IMR-90 (cell line): ENCODE measurements at regions not wholly inside any gene's neighbourhood (a gene's known extent, or its start where the extent isn't known, plus 50 kb on each side); places are given as distances from the start of the nearest gene placed in this dataset.

ENCODE experiments used
- ATAC-seq: fragments of 200-7000 bp; cut with Tn5 transposase; 2 replicates; pipeline ENCODE4 v1.9.1; 2020; ENCODE audit warnings: low read depth, mild to moderate bottlenecking, moderate library complexity
- BruUV-seq: library from RNA; stranded (reverse); fragments of 400-500 nt; replicated peaks from 2 replicates; lab custom pipeline; 2021; lab: Mats Ljungman, UMichigan
- CTCF ChIA-PET: fragments of 300-600 bp; formaldehyde crosslinking; extraction: SDS; loops from one replicate; lab custom pipeline; 2021; ENCODE audit warnings: antibody characterized with exemption; lab: Yijun Ruan, JAX
- POLR2A ChIA-PET: fragments of 300-600 bp; sonication (Branson Sonifier 250); formaldehyde crosslinking; loops from one replicate; lab custom pipeline; 2022; ENCODE audit warnings: antibody characterized with exemption; ENCODE audit not compliant: unreplicated experiment; lab: Charles Lee
- DNase-seq: peaks from one replicate; pipeline ENCODE4 v3.0.0; 2013
- H2AFZ ChIP-seq: replicated peaks from 2 replicates; pipeline ENCODE3; 2013; ENCODE audit warnings: low read length, mild to moderate bottlenecking; ENCODE audit not compliant: poor library complexity
- H2AK5ac ChIP-seq: 2 replicates; pipeline ENCODE4 v1.6.1; 2013; ENCODE audit warnings: low read depth, low read length, inconsistent platforms
- H2AK9ac ChIP-seq: replicated peaks from 2 replicates; pipeline ENCODE3; 2013; ENCODE audit warnings: mild to moderate bottlenecking, low read depth, low read length, moderate library complexity; ENCODE audit not compliant: poor library complexity
- H2BK120ac ChIP-seq: 2 replicates; pipeline ENCODE4 v1.6.1; 2013; ENCODE audit warnings: low read depth, low read length, inconsistent platforms
- H2BK15ac ChIP-seq: 3 replicates; pipeline ENCODE4 v1.6.1; 2013; ENCODE audit warnings: low read depth, low read length, inconsistent platforms
- H2BK20ac ChIP-seq: 2 replicates; pipeline ENCODE4 v1.6.1; 2013; ENCODE audit warnings: low read depth, mild to moderate bottlenecking, inconsistent platforms, low read length, moderate library complexity
- H2BK5ac ChIP-seq: 2 replicates; pipeline ENCODE4 v1.6.1; 2013; ENCODE audit warnings: mild to moderate bottlenecking, low read depth, low read length, inconsistent platforms; ENCODE audit not compliant: poor library complexity, severe bottlenecking
- H3K14ac ChIP-seq: replicated peaks from 2 replicates; pipeline ENCODE4 v1.6.1; 2013; ENCODE audit warnings: low read depth, low read length, inconsistent platforms
- H3K18ac ChIP-seq: 2 replicates; pipeline ENCODE4 v1.6.1; 2013; ENCODE audit warnings: low read depth, low read length, control low read depth
- H3K23ac ChIP-seq: 2 replicates; pipeline ENCODE4 v1.6.1; 2013; ENCODE audit warnings: low read depth, low read length, inconsistent platforms
- H3K27ac ChIP-seq: 2 replicates; pipeline ENCODE4 v1.5.1; 2013; ENCODE audit warnings: mild to moderate bottlenecking, control low read depth, low read length; ENCODE audit not compliant: insufficient read depth
- H3K27me3 ChIP-seq: 2 replicates; pipeline ENCODE4 v1.6.1; 2013; ENCODE audit warnings: low read length; ENCODE audit not compliant: control insufficient read depth, insufficient read depth
- H3K36me3 ChIP-seq: 2 replicates; pipeline ENCODE4 v1.6.1; 2013; ENCODE audit warnings: low read length, mixed read lengths; ENCODE audit not compliant: control insufficient read depth, insufficient read depth
- H3K4ac ChIP-seq: 2 replicates; pipeline ENCODE4 v1.6.1; 2013; ENCODE audit warnings: low read depth, low read length, inconsistent platforms
- H3K4me1 ChIP-seq: 2 replicates; pipeline ENCODE4 v1.6.1; 2013; ENCODE audit warnings: low read length, mixed read lengths; ENCODE audit not compliant: control insufficient read depth, insufficient read depth
- H3K4me2 ChIP-seq: 2 replicates; pipeline ENCODE4 v1.6.1; 2013; ENCODE audit warnings: low read depth, mild to moderate bottlenecking, control low read depth, low read length, moderate library complexity
- H3K4me3 ChIP-seq: 2 replicates; pipeline ENCODE4 v1.5.1; 2013; ENCODE audit warnings: low read depth, mild to moderate bottlenecking, control low read depth, low read length, moderate library complexity; ENCODE audit not compliant: insufficient read depth
- H3K56ac ChIP-seq: 2 replicates; pipeline ENCODE4 v1.6.1; 2013; ENCODE audit warnings: low read length, inconsistent platforms; ENCODE audit not compliant: insufficient read depth; ENCODE audit errors: extremely low read depth
- H3K79me1 ChIP-seq, 2 experiments: 2 replicates each; pipeline ENCODE4 v1.6.1; 2013; ENCODE audit warnings: low read length in 2 of 2, inconsistent platforms in 1 of 2, low read depth in 1 of 2
- H3K9ac ChIP-seq: 2 replicates; pipeline ENCODE4 v1.6.1; 2013; ENCODE audit warnings: low read depth, low read length, control low read depth
- H3K9me1 ChIP-seq: 2 replicates; pipeline ENCODE4 v1.6.1; 2013; ENCODE audit warnings: low read length, inconsistent platforms; ENCODE audit not compliant: insufficient read depth
- H3K9me3 ChIP-seq: 2 replicates; pipeline ENCODE4 v1.6.1; 2013; ENCODE audit warnings: low read length; ENCODE audit not compliant: control insufficient read depth, insufficient read depth
- H4K20me1 ChIP-seq: 2 replicates; pipeline ENCODE4 v1.6.1; 2013; ENCODE audit warnings: low read length, inconsistent platforms; ENCODE audit not compliant: insufficient read depth
- H4K5ac ChIP-seq: 2 replicates; pipeline ENCODE4 v1.6.1; 2013; ENCODE audit warnings: mild to moderate bottlenecking, low read depth, low read length, control low read depth
- H4K8ac ChIP-seq, 2 experiments: 2 replicates each; pipeline ENCODE4 v1.6.1; 2013; ENCODE audit warnings: low read depth in 2 of 2, low read length in 2 of 2, control low read depth in 1 of 2, inconsistent platforms in 1 of 2
- H4K91ac ChIP-seq: 2 replicates; pipeline ENCODE4 v1.6.1; 2013; ENCODE audit warnings: low read depth, low read length, inconsistent platforms; ENCODE audit not compliant: insufficient read depth
- MAFK ChIP-seq: IDR thresholded peaks from 2 replicates; pipeline ENCODE4 v1.6.1; 2012; ENCODE audit warnings: low read depth, low read length, improper control_type of control experiment
- MAZ ChIP-seq: IDR thresholded peaks from 2 replicates; pipeline ENCODE4 v1.6.1; 2012; ENCODE audit warnings: low read depth, mild to moderate bottlenecking, low read length, improper control_type of control experiment, moderate library complexity, borderline replicate concordance
- WGBS, 2 experiments: methylation state at CpG; one replicate each; pipeline versions ENCODE4 v1.1.5 to v1.1.7; 2013; ENCODE audit warnings: missing lambda C conversion rate in 2 of 2; ENCODE audit not compliant: insufficient read length in 1 of 2; ENCODE audit errors: extremely low coverage in 2 of 2; 5-methylcytosine and 5-hydroxymethylcytosine counted together
- dilution Hi-C: fragments of 300-500 bp; cut with HindIII; formaldehyde crosslinking; loops from one replicate; pipeline ENCODE4 v1.14.3; 2018; ENCODE audit warnings: low sequenced_read_pairs; ENCODE audit not compliant: unreplicated experiment
- in situ Hi-C: fragments of 300-500 bp; cut with MboI; formaldehyde crosslinking; loops from 3 replicates; pipeline ENCODE4 v1.14.3; 2019; ENCODE audit warnings: low sequenced_read_pairs, inconsistent platforms, mixed read lengths
- intact Hi-C: fragments of 100-400 bp; cut with micrococcal nuclease; formaldehyde crosslinking; loops from 2 replicates; pipeline ENCODE4 v1.10.0; 2022

DNA sequence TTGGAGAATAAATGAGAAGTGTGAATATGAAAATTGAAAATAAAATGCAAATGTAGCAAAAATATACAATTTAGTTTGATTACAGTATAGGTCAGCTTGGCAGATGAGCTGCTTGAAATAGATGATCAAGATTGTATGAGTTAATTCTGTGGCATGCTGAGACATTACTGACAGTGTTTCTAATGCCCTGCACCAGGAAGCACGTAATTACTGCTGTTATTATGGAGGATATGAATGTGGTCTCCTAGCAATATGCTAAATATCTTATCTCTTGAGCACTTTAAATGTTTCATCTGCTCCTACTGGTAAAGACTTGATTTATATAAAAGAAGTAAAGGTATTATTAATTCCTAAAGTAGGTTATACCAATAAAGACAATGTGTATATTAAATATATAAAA lies 1015.5 kb downstream of the PLOD2 start:
- Histone ChIP-seq H2BK20ac (no peak overlapping the region), H3K79me1 (no peaks in the 10 kb centered on the region), H3K14ac (no peak overlapping the region), H2AFZ (no peak overlapping the region), H3K23ac (no peak overlapping the region), H2AK9ac (no peak overlapping the region), H4K5ac (no peak overlapping the region), H3K36me3 (no peaks in the 10 kb centered on the region), H2BK15ac (no peak overlapping the region), H3K56ac (no peak overlapping the region), H3K4me3 (no peak overlapping the region), H2AK5ac (no peak overlapping the region), H3K27me3 (no peaks in the 10 kb centered on the region), H3K18ac (no peak overlapping the region), H4K20me1 (no peaks in the 10 kb centered on the region), H3K4me2 (no peak overlapping the region), H3K9me3 (no peaks in the 10 kb centered on the region), H2BK5ac (no peak overlapping the region), H3K4ac (no peak overlapping the region), H3K9me1 (no peaks in the 10 kb centered on the region), H4K8ac (no peak overlapping the region), H3K9ac (no peak overlapping the region), H3K27ac (no peak overlapping the region), H2BK120ac (no peak overlapping the region), H4K91ac (no peak overlapping the region), H3K4me1 (no peaks in the 10 kb centered on the region)
- ChIA-PET CTCF (no interaction called here), POLR2A (no interaction called here)
- TF ChIP-seq MAFK (0 out of 2 replicates have a peak, but pooled peaks have one; percentile 16), MAZ (no peak)
- intact Hi-C loops (no loop called here), in situ Hi-C loops (no loop called here), dilution Hi-C loops (no loop called here)
- WGBS, 2 experiments, result no CpG with 5 or more reads among the region's 1 CpG
- ATAC-seq (no peak), DNase-seq (no peak)
- no TSS peak for BruUV-seq
